NCI-H69 (cell line): ENCODE measurements at regions not wholly inside any gene's neighbourhood (a gene's known extent, or its start where the extent isn't known, plus 50 kb on each side); places are given as distances from the start of the nearest gene placed in this dataset.
"Not testable (repeated sequence)": the region's sequence is repeated elsewhere in the genome, so short reads cannot be mapped to it uniquely, and the experiment has no call there.

Experiments
- DNase-seq: peaks from one replicate; lab custom pipeline; 2025; lab: John Stamatoyannopoulos, UW

- no peak for DNase-seq
These were observed 423.1 kb downstream of the BCOR start for GRCh38 chrX:39674490-39675161.

- no peak for DNase-seq
These were observed 422.6 kb downstream of the BCOR start for GRCh38 chrX:39675162-39675553.

GRCh38 chrX:39675619-39676018 lies 422.1 kb downstream of the BCOR start:
- DNase-seq = no peak

- peak; percentile 20 for DNase-seq
These were observed 421.3 kb downstream of the BCOR start for GRCh38 chrX:39676434-39676833.

- no peak for DNase-seq
These were observed 420.2 kb downstream of the BCOR start for GRCh38 chrX:39677585-39677977.

GRCh38 chrX:39677978-39678791 lies 419.6 kb downstream of the BCOR start:
- no peak for DNase-seq

- DNase-seq = no peak
These were observed 418.8 kb downstream of the BCOR start for GRCh38 chrX:39678914-39679313.

GRCh38 chrX:39679497-39680157 lies 418.1 kb downstream of the BCOR start:
- DNase-seq = no peak

- DNase-seq = no peak
These were observed 415.9 kb downstream of the BCOR start for GRCh38 chrX:39681885-39682284.

GRCh38 chrX:39682778-39683177 lies 415.0 kb downstream of the BCOR start:
- DNase-seq = no peak

GRCh38 chrX:39688219-39688575 lies 409.6 kb downstream of the BCOR start:
- no peak for DNase-seq

GRCh38 chrX:39688576-39689375 lies 409.0 kb downstream of the BCOR start:
- peak; percentile 90 for DNase-seq

- DNase-seq = peak; percentile 5
These were observed 408.2 kb downstream of the BCOR start for GRCh38 chrX:39689376-39690104.

GRCh38 chrX:39690541-39691415 lies 407.0 kb downstream of the BCOR start:
- no peak for DNase-seq

- no peak for DNase-seq
These were observed 406.0 kb downstream of the BCOR start for GRCh38 chrX:39691724-39692123.

GRCh38 chrX:39692796-39693195 lies 405.0 kb downstream of the BCOR start:
- no peak for DNase-seq

- DNase-seq = peak; percentile 43
These were observed 404.5 kb downstream of the BCOR start for GRCh38 chrX:39693298-39693697.

- not testable (repeated sequence) for DNase-seq
These were observed 395.1 kb downstream of the BCOR start for GRCh38 chrX:39702636-39703035.

- no peak for DNase-seq
These were observed 394.5 kb downstream of the BCOR start for GRCh38 chrX:39703307-39703706.

GRCh38 chrX:39704590-39704989 lies 393.2 kb downstream of the BCOR start:
- DNase-seq = no peak

- peak; percentile 74 for DNase-seq
These were observed 392.5 kb downstream of the BCOR start for GRCh38 chrX:39705290-39705689.
